C4-2B (cell line): ENCODE measurements at regions not wholly inside any gene's neighbourhood (a gene's known extent, or its start where the extent isn't known, plus 50 kb on each side); places are given as distances from the start of the nearest gene placed in this dataset.

Source experiments
- ZFX ChIP-seq: fragments of 450-650 bp; IDR thresholded peaks from 2 replicates; pipeline ENCODE4 v1.6.1; 2017
- TF ChIP-seq, protein P1 (sequence below): fragments of 450-650 bp; conservative IDR thresholded peaks from 2 replicates; pipeline ENCODE4 v1.5.1; 2017; ENCODE audit warnings: mild to moderate bottlenecking

DNA sequence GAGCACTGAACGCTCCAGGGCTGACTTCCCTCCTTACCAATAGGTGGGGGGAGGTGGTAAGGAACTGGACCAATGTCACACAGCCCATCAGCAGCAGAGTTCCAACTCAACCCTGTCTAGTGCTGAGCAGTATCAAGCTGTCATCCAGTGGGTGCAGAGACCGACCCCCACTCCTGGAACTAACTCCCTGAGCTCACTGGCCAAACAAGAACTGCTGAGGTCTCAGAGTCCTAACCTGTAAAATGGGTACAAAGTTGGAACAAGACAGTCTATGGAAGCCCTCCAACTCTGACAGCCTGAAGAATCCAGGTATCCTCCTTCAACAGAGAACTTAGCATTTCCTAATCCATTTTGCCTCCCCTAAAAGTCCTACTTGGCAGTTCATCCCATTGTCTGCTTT, 91.1 kb upstream of the CLMN start:
- TF ChIP-seq, protein P1, sequence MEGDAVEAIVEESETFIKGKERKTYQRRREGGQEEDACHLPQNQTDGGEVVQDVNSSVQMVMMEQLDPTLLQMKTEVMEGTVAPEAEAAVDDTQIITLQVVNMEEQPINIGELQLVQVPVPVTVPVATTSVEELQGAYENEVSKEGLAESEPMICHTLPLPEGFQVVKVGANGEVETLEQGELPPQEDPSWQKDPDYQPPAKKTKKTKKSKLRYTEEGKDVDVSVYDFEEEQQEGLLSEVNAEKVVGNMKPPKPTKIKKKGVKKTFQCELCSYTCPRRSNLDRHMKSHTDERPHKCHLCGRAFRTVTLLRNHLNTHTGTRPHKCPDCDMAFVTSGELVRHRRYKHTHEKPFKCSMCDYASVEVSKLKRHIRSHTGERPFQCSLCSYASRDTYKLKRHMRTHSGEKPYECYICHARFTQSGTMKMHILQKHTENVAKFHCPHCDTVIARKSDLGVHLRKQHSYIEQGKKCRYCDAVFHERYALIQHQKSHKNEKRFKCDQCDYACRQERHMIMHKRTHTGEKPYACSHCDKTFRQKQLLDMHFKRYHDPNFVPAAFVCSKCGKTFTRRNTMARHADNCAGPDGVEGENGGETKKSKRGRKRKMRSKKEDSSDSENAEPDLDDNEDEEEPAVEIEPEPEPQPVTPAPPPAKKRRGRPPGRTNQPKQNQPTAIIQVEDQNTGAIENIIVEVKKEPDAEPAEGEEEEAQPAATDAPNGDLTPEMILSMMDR = no peak
- no peak for TF ChIP-seq ZFX
